ENCODE measurements at regions not wholly inside any gene's neighbourhood (a gene's known extent, or its start where the extent isn't known, plus 50 kb on each side); places are given as distances from the start of the nearest gene placed in this dataset.

- no peaks in the 10 kb centered on the region for H3K27me3 ChIP-seq (replicated peaks)
- no peak for TF ChIP-seq CTCF (IDR thresholded peaks at IDR 0.05; ENCODE audit: low read depth, low read length, missing control alignments)
- DNase-seq, result no peak
- H3K4me3 ChIP-seq (ENCODE audit: low read depth, low read length), result no peak overlapping the region
- no peak overlapping the region for H3K27ac ChIP-seq
- no peaks in the 10 kb centered on the region for H3K36me3 ChIP-seq (replicated peaks)
- in situ Hi-C loops (cut with HindIII; ENCODE audit: low pct_ligation_motif_present, low sequenced_read_pairs), result no loop called here
Observed at GRCh38 chr1:172885411-172885810, 165.3 kb downstream of the TNFSF18 start.

GRCh38 chr1:172885971-172886370 lies 164.8 kb downstream of the TNFSF18 start:
- TF ChIP-seq CTCF (IDR thresholded peaks at IDR 0.05; ENCODE audit: low read depth, low read length, missing control alignments), result no peak
- no peak for DNase-seq
- in situ Hi-C loops (cut with HindIII; ENCODE audit: low pct_ligation_motif_present, low sequenced_read_pairs), result no loop called here
- H3K36me3 ChIP-seq (replicated peaks), result no peaks in the 10 kb centered on the region
- H3K27ac ChIP-seq, result no peak overlapping the region
- no peak overlapping the region for H3K4me3 ChIP-seq (ENCODE audit: low read depth, low read length)
- no peaks in the 10 kb centered on the region for H3K27me3 ChIP-seq (replicated peaks)

- H3K27ac ChIP-seq, result no peak overlapping the region
- H3K36me3 ChIP-seq (replicated peaks), result no peaks in the 10 kb centered on the region
- H3K27me3 ChIP-seq (replicated peaks), result no peaks in the 10 kb centered on the region
- TF ChIP-seq CTCF (IDR thresholded peaks at IDR 0.05; ENCODE audit: low read depth, low read length, missing control alignments), result no peak
- in situ Hi-C loops (cut with HindIII; ENCODE audit: low pct_ligation_motif_present, low sequenced_read_pairs), result no loop called here
- no peak for DNase-seq
- no peak overlapping the region for H3K4me3 ChIP-seq (ENCODE audit: low read depth, low read length)
Observed at GRCh38 chr1:172887162-172887561, 163.6 kb downstream of the TNFSF18 start.

GRCh38 chr1:172893146-172893841 lies 157.4 kb downstream of the TNFSF18 start:
- in situ Hi-C loops (cut with HindIII; ENCODE audit: low pct_ligation_motif_present, low sequenced_read_pairs), result no loop called here
- DNase-seq, result no peak
- Histone ChIP-seq H3K27ac (peak overlapping the region; percentile 16), H3K36me3 (replicated peaks) (no peaks in the 10 kb centered on the region), H3K27me3 (replicated peaks) (no peaks in the 10 kb centered on the region), H3K4me3 (ENCODE audit: low read depth, low read length) (no peak overlapping the region)
- no peak for TF ChIP-seq CTCF (IDR thresholded peaks at IDR 0.05; ENCODE audit: low read depth, low read length, missing control alignments)

- H3K36me3 ChIP-seq (replicated peaks), result no peaks in the 10 kb centered on the region
- no peak for TF ChIP-seq CTCF (IDR thresholded peaks at IDR 0.05; ENCODE audit: low read depth, low read length, missing control alignments)
- no peaks in the 10 kb centered on the region for H3K27me3 ChIP-seq (replicated peaks)
- H3K4me3 ChIP-seq (ENCODE audit: low read depth, low read length), result no peak overlapping the region
- peak overlapping the region; percentile 95 for H3K27ac ChIP-seq
- in situ Hi-C loops (cut with HindIII; ENCODE audit: low pct_ligation_motif_present, low sequenced_read_pairs), result no loop called here
- no peak for DNase-seq
Observed at GRCh38 chr1:172894349-172895049, 156.2 kb downstream of the TNFSF18 start.
